OCI-LY3 (cell line): ENCODE measurements at regions not wholly inside any gene's neighbourhood (a gene's known extent, or its start where the extent isn't known, plus 50 kb on each side); places are given as distances from the start of the nearest gene placed in this dataset.
A peak's percentile ranks its signal among the peaks of the same experiment; 100 is the strongest.

Experiments used
- H2AFZ ChIP-seq: fragments of 200-600, 300-600 bp; shearing (Covaris generic); 2 replicates; pipeline ENCODE4 v1.6.0; 2014; ENCODE audit warnings: antibody characterized with exemption, low read depth, low read length
- H3K27ac ChIP-seq: fragments of 200-600, 300-600 bp; sonication (generic); 2 replicates; pipeline ENCODE4 v1.5.1; 2014; ENCODE audit warnings: mild to moderate bottlenecking, low read length, moderate library complexity, mixed read lengths
- H3K27me3 ChIP-seq: fragments of 200-600, 300-600 bp; sonication (generic); 2 replicates; pipeline ENCODE4 v1.6.1; 2014; ENCODE audit warnings: low read depth, low read length, mixed read lengths
- H3K36me3 ChIP-seq: fragments of 200-600, 300-600 bp; sonication (generic); replicated peaks from 2 replicates; pipeline ENCODE3; 2014; ENCODE audit warnings: low read depth, low read length, mixed read lengths
- H3K4me1 ChIP-seq: fragments of 300-600, 200-600 bp; sonication (generic); 2 replicates; pipeline ENCODE4 v1.6.1; 2014; ENCODE audit warnings: low read length, mixed read lengths
- H3K4me2 ChIP-seq: fragments of 200-600, 300-600 bp; sonication (generic); 2 replicates; pipeline ENCODE4 v1.6.1; 2014; ENCODE audit warnings: low read length, mixed read lengths
- H3K4me3 ChIP-seq: fragments of 300-600, 200-600 bp; sonication (generic); 2 replicates; pipeline ENCODE4 v1.5.1; 2014; ENCODE audit warnings: antibody characterized with exemption, mild to moderate bottlenecking, low read length, moderate library complexity
- H3K79me2 ChIP-seq: fragments of 300-600, 200-600 bp; shearing (Covaris generic); 2 replicates; pipeline ENCODE4 v1.6.1; 2014; ENCODE audit warnings: mild to moderate bottlenecking, low read length, mixed read lengths
- H3K9ac ChIP-seq: fragments of 300-600, 200-600 bp; shearing (Covaris generic); 2 replicates; pipeline ENCODE4 v1.6.0; 2014; ENCODE audit warnings: mild to moderate bottlenecking, low read length, moderate library complexity
- H3K9me3 ChIP-seq: fragments of 200-600, 300-600 bp; shearing (Covaris generic); 2 replicates; pipeline ENCODE4 v1.6.1; 2014; ENCODE audit warnings: low read length, mixed read lengths; ENCODE audit not compliant: insufficient read depth
- H4K20me1 ChIP-seq: fragments of 200-600, 300-600 bp; sonication (generic); 2 replicates; pipeline ENCODE4 v1.6.1; 2016; ENCODE audit warnings: low read length, mixed read lengths; ENCODE audit not compliant: insufficient read depth
- EZH2phosphoT487 ChIP-seq: fragments of 200-600 bp; shearing (Covaris generic); IDR thresholded peaks from 2 replicates; pipeline ENCODE4 v1.6.1; 2018; ENCODE audit warnings: antibody characterized with exemption, mixed run types, low read depth
- TF ChIP-seq, protein P1 (sequence below): fragments of 200-600, 300-600 bp; sonication (generic); IDR thresholded peaks from 2 replicates; pipeline ENCODE4 v1.5.1; 2014; ENCODE audit warnings: antibody characterized with exemption, low read length, low read depth

DNA sequence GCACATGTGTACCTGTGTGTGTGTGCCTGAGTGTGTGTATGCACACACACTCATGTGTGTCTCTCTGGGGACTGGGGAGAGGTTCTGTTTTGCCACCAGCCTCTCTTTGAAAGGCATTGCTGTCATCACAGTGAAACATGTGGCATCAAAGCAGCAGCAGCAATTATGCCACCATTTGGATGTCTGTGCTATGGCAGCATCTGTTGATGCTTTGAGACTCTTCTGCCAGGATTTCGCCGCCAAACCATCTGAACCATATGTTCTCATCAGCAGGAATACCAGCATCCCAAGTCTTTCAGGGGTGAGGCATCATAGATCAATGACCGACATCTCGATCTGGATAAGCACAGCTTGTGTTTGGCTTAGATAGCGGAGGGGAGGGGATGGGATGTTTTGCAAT lies 168.6 kb downstream of the FAT3 start:
- no peaks in the 10 kb centered on the region for H3K79me2 ChIP-seq
- TF ChIP-seq EZH2phosphoT487, result no peak
- TF ChIP-seq, protein P1, sequence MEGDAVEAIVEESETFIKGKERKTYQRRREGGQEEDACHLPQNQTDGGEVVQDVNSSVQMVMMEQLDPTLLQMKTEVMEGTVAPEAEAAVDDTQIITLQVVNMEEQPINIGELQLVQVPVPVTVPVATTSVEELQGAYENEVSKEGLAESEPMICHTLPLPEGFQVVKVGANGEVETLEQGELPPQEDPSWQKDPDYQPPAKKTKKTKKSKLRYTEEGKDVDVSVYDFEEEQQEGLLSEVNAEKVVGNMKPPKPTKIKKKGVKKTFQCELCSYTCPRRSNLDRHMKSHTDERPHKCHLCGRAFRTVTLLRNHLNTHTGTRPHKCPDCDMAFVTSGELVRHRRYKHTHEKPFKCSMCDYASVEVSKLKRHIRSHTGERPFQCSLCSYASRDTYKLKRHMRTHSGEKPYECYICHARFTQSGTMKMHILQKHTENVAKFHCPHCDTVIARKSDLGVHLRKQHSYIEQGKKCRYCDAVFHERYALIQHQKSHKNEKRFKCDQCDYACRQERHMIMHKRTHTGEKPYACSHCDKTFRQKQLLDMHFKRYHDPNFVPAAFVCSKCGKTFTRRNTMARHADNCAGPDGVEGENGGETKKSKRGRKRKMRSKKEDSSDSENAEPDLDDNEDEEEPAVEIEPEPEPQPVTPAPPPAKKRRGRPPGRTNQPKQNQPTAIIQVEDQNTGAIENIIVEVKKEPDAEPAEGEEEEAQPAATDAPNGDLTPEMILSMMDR, result no peak
- H4K20me1 ChIP-seq, result no peaks in the 10 kb centered on the region
- H3K9ac ChIP-seq, result no peak overlapping the region
- H3K4me1 ChIP-seq, result peaks cover 13% of the 10 kb centered on the region
- no peak overlapping the region for H3K4me3 ChIP-seq
- H3K27ac ChIP-seq, result no peak overlapping the region
- no peaks in the 10 kb centered on the region for H3K27me3 ChIP-seq
- H3K36me3 ChIP-seq, result no peaks in the 10 kb centered on the region
- H3K9me3 ChIP-seq, result no peaks in the 10 kb centered on the region
- no peak overlapping the region for H3K4me2 ChIP-seq
- H2AFZ ChIP-seq, result no peak overlapping the region

DNA sequence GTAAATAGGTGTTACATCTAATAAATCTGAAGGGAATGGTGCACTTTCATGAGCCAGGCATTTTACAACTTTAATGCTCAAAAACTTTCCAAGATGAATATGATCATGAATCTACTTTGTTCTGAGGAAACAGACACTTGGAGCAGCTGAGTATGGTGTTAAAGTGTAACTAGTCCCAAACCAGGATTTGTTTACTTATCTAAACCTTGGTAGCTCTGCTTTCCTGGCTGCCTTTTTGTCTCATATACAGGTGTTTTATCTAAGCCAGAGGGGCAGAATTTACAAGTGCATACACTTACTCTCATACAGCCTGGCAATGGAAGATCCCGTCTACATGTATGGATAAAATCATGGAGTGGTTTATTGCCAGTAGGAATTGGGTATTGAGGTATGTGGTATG lies 171.5 kb downstream of the FAT3 start:
- H4K20me1 ChIP-seq, result no peaks in the 10 kb centered on the region
- H3K79me2 ChIP-seq, result no peaks in the 10 kb centered on the region
- H3K4me1 ChIP-seq, result peaks cover 11% of the 10 kb centered on the region
- H3K4me2 ChIP-seq, result no peak overlapping the region
- no peak overlapping the region for H2AFZ ChIP-seq
- H3K27ac ChIP-seq, result no peak overlapping the region
- no peaks in the 10 kb centered on the region for H3K36me3 ChIP-seq
- no peaks in the 10 kb centered on the region for H3K27me3 ChIP-seq
- TF ChIP-seq, protein P1, result no peak
- no peak for TF ChIP-seq EZH2phosphoT487
- no peaks in the 10 kb centered on the region for H3K9me3 ChIP-seq
- no peak overlapping the region for H3K9ac ChIP-seq
- H3K4me3 ChIP-seq, result no peak overlapping the region

DNA sequence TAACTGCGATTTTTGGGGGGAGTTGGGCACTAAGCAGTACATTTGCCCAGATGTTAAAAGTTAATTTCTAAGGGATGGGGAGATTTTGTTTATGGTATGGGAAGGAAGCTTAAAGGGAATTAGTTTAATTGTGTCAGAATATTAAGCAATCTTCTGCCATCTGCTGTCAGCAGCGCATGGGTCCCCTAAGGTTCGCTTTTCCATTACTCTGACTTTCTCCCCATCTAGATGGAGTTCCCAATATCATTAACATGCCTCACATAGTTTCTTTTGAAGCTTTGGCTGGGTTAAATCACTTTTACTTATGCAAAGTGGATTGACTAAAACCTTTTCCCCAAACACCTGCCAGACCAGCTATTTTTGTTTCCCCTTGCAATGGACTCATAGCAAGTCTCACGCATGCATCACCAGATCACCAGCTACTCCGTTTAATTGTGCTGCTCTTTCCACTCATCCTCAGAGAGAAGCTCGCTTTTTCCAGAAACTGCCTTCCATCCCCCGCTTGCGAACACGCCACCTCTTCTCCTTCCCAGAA lies 172.7 kb downstream of the FAT3 start:
- Histone ChIP-seq H3K27ac (no peak overlapping the region), H3K36me3 (no peaks in the 10 kb centered on the region), H2AFZ (no peak overlapping the region), H3K27me3 (no peaks in the 10 kb centered on the region), H3K4me2 (peak overlapping the region; percentile 19), H3K4me3 (no peak overlapping the region), H3K9me3 (no peaks in the 10 kb centered on the region), H3K79me2 (no peaks in the 10 kb centered on the region), H4K20me1 (no peaks in the 10 kb centered on the region), H3K4me1 (peaks cover 11% of the 10 kb centered on the region), H3K9ac (no peak overlapping the region)
- TF ChIP-seq EZH2phosphoT487, result no peak
- TF ChIP-seq, protein P1, result peak; percentile 14; the same call in 1 of the 2 replicates

DNA sequence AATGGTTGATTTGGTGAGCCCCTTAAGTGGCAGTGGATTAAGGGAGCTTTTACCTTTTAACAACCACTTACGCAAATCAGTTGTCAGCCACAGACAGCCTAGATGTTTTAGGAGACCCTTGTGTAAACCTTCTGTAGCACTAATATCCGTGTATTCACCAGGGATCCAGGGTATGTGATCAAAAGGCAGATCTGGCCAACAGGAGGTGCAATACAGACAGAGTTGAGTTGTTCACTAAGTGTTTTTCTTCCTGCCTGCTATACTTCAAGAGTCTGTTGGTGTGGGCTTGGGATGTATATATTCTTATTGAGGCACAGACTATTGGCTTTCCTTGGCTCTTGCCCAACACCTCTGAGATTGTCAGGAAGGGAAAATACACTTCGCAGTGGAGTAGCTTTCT lies 175.1 kb downstream of the FAT3 start:
- H3K9me3 ChIP-seq, result no peaks in the 10 kb centered on the region
- TF ChIP-seq, protein P1, result peak; percentile 47
- no peak for TF ChIP-seq EZH2phosphoT487

More for the DNA sequence above, 175.1 kb downstream of the FAT3 start:
- Histone ChIP-seq H2AFZ (no peak overlapping the region), H3K4me1 (peaks cover 11% of the 10 kb centered on the region), H4K20me1 (no peaks in the 10 kb centered on the region), H3K4me3 (no peak overlapping the region), H3K36me3 (no peaks in the 10 kb centered on the region), H3K9ac (no peak overlapping the region), H3K79me2 (no peaks in the 10 kb centered on the region), H3K4me2 (no peak overlapping the region), H3K27me3 (no peaks in the 10 kb centered on the region), H3K27ac (no peak overlapping the region)
